NB4 (cell line): ENCODE measurements at regions not wholly inside any gene's neighbourhood (a gene's known extent, or its start where the extent isn't known, plus 50 kb on each side); places are given as distances from the start of the nearest gene placed in this dataset.

Experiments used
- CTCF ChIP-seq: IDR thresholded peaks from one replicate; pipeline ENCODE4 v1.5.1; 2012; ENCODE audit warnings: low read depth, low read length
- MAX ChIP-seq: IDR thresholded peaks from 2 replicates; pipeline ENCODE4 v1.6.1; 2011; ENCODE audit warnings: low read depth, low read length
- MYC ChIP-seq: IDR thresholded peaks from 2 replicates; pipeline ENCODE4 v1.6.1; 2011; ENCODE audit warnings: low read depth, low read length
- POLR2A ChIP-seq: IDR thresholded peaks from 2 replicates; pipeline ENCODE4 v1.6.1; 2011; ENCODE audit warnings: mild to moderate bottlenecking; ENCODE audit not compliant: insufficient read length; ENCODE audit errors: extremely low read depth

- TF ChIP-seq POLR2A, result no peak
- TF ChIP-seq CTCF, result no peak
- no peak for TF ChIP-seq MYC
- no peak for TF ChIP-seq MAX
Observed at GRCh38 chr15:87804451-87804850, 452.1 kb downstream of the NTRK3 start.
